HG02798 (cell line): ENCODE measurements at regions not wholly inside any gene's neighbourhood (a gene's known extent, or its start where the extent isn't known, plus 50 kb on each side); places are given as distances from the start of the nearest gene placed in this dataset.
A peak's percentile ranks its signal among the peaks of the same experiment; 100 is the strongest.

Experiments used
- ATAC-seq: cut with Tn5 transposase; IDR thresholded peaks from one replicate; pipeline ENCODE4 v1.9.1; 2021; ENCODE audit warnings: mild to moderate bottlenecking; ENCODE audit not compliant: unreplicated experiment, poor library complexity

DNA sequence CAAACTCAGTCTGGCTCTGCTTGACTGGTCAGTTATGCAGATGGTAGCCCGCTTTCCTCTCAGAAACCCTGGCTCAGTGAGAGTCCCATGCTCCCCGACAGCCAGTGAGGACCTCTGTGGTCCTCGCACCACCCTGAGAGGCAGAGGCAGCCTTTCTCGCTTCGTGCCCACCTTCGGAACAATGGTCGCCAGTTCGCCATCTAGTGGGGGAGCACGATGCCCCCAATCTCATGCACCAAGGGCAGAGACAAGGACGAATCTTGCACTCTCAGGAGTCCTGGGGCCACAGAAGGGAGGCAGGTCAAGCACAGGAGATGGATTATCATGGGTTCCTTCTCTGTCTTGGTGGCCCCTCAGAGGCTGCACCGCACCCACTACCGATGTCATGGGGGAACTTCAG is 75.2 kb downstream of the RHCG start:
- ATAC-seq = no peak

DNA sequence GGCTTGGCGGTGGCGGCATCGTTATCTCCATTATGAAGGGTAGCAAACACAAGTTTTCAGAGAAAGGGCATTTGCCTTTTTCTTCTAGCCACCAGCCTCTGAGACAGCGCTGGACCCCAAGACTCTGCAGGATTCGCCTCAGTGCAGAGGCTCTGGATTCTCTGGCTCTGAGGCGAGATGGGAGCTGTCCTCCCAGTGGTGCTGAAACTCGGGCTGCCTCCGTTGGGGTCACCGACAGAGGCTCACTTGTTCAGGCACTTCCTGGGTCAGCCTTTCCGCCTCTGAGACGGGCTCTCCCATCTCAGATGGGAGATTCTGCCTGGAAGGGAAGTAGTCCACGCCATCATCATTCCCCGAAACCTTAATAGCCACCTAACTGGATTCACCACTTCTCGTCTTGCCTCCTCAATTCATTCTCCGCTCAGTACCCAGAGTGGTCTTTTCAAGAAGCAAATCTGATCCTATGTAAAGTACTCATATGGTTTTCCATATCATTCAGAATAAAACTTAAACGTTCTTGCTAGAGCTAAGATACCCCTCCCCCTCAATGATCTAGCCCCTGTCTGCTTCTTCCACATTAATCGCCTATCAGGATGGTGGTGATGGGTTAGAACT is 76.9 kb downstream of the RHCG start:
- no peak for ATAC-seq

DNA sequence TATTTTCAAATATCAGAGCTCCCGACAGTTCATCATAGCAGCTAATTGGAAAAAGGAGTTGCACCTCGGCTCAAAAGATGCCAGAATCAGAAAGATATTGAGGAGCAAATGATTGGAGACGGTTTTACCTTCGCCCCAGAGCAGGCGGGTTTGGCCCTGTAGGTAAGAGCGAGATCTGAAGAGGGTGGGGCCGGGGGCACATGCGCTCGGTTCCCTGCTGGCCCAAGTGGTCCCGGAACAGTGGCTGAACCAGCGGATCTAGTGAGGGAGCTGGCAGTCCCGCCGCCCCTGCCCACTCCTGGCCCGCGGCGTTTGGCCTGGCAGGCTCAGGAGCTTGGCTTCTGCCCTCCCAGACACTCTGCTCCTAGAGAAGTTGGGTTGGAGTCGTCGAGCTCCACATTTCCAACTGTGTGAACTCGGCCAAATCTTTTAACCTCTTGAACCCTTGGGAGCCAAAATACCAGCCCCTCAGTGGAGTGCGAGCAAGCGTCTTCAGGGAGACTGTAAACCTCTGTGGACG is 79.1 kb downstream of the RHCG start:
- ATAC-seq = no peak

DNA sequence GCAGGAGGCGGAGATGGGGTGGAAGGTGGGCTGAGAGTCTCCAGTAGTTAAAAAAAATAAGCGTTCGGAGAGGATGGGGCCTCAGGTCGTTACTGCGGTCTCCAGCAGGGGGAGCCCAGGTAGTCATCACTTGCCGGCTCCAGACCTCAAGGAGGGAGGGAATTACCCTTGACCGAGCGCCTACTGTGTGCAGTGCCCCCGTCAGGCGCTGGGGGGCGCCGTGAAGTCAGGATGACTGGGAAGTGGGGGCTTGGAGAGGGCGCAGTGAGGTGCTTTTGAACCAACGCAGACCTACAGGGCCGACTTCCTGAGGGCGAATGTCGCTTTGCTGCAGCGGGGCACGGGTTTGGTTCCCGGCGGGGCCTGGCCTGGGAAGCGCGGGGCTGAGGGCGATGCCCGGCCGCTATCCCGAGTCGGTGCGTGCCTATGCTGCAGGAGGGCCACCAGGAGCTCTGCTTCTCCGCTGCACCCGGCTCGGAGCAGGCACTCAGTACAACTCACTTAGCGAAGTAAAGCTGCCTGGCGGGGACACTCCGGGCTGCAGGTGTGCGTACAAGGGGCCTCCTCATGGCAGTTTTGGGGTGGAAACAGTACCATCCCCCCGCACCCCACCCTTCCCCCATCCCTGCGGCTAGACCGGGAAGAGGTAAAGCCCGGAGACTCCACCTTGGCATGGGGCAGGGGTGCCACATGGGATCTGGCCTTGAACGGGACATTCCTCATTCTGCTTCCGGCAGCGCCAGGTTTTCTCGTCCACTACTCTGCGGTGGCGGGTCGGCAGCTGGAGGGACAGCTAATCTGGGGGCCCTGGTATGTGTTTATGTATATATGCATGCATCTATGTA is 79.8 kb downstream of the RHCG start:
- peak; percentile 78 for ATAC-seq

DNA sequence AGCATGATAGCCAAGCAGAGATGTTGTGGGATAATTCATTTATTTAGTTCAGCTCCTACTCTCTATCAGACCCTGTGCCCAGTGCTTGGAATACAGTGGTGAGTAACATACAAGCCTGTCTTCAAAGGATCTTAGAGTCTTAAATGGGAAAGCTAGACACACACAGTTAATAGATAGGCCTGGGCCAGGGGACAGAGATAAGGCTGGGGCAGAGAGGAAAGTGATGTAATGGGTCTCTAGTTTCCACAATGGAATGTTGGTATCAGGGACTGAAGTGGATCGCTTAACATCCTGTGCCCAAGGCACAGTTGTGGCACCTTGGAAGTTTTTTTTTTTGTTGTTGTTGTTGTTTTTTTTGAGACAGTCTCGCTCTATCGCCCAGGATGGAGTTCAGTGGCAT is 79.9 kb upstream of the POLG start:
- ATAC-seq = no peak

DNA sequence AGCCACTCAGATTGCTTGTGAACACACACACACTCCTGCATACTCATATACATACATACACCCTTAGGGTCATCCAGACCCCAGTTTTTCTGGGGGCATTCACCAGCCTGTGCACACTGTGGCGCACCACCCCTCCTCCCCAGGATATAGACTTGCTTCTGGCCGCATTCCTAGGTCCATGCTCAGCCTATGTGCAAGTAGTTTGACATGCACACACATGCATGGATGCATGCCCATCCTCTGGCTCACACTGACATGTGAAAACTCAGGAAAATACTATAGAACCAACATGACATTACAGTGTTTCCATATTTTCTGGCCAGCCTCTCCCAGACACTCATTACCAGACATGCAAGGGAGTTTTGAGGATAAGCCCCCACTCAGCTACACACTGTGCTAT is 79.3 kb upstream of the POLG start:
- no peak for ATAC-seq

DNA sequence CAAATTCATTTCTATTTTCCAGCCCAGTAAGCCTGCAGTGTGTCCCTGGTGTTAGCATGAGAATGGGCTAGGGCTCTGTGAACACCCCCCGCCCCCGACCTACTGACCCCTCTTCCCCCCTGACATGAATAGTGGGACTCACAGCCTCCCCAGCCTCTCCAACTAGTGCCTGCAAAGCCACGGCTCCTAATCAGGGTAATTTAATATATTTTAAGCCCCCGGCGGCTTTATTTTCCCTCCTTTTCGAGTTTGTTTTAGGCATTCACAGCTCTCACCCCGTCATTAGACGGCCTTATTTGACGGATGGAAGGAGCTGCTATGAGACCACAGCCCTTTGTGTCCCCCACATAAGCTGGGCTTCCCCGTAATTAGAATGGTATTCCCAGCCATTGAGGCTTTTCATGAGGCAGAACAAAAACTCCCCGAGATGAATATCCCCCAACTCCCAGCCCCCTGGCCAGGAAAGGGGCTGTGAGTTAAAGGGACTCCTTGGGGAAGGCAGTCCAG is 78.3 kb upstream of the POLG start:
- no peak for ATAC-seq

DNA sequence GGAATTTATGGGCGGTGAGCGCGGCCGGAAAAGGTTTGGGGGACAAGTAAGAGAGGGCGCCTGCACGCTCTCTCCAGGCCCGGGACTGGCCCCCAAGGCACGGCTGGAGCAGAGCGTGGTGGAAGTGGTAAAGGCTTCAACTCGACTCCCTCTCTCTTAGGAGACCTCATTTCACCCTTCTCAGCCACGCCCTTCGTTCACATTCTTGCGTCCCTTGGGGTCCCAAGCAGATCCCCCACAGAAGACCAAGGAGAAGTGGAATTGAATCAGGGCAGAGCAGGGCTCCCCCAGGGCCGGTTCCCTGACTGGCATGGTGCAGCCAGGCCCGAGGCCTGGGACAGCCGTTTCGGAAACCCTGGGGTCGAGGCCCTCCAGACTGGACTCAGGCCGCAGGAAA is 75.4 kb upstream of the POLG start:
- ATAC-seq = no peak

DNA sequence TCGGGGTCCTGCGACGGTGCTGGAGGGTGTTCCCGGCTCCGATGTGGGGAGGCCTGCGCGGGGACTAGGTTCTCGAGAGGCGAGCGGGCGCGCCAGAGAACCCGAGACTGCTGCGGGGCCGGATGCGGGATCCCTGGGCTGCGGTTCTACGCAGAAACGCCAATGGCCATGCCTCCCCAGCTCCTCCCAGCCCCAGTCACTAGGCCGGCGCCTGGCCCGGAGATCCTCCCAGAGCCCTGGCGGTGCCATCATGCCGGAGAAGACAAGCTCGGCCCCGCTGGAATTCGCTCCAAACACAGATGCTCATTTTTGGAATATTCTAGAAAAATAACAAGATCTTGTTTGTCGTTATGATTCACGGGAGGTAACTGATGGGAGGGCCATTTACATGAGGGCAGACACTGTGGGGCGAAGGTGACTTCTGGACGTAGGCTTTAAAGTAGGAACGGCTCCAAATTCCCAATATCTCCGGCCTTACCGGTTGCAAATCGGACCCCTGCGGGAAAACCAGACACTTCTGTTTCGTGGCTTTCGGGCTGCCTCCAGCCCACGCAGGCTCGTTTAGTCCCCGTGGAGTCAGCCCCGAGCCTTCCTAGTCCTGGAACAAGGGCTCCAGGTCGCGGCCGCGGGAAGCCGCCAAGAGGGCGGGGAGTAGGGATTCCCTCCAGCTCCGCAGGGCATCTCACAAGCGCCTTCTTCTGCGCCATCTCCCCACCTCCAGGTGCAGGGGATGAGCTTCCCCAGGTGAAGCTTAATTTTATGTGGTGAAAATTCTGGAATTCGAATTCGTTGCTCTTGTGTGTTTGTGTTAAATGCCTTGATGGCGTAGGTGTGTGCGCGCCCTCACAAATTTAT is 74.8 kb upstream of the POLG start:
- no peak for ATAC-seq

DNA sequence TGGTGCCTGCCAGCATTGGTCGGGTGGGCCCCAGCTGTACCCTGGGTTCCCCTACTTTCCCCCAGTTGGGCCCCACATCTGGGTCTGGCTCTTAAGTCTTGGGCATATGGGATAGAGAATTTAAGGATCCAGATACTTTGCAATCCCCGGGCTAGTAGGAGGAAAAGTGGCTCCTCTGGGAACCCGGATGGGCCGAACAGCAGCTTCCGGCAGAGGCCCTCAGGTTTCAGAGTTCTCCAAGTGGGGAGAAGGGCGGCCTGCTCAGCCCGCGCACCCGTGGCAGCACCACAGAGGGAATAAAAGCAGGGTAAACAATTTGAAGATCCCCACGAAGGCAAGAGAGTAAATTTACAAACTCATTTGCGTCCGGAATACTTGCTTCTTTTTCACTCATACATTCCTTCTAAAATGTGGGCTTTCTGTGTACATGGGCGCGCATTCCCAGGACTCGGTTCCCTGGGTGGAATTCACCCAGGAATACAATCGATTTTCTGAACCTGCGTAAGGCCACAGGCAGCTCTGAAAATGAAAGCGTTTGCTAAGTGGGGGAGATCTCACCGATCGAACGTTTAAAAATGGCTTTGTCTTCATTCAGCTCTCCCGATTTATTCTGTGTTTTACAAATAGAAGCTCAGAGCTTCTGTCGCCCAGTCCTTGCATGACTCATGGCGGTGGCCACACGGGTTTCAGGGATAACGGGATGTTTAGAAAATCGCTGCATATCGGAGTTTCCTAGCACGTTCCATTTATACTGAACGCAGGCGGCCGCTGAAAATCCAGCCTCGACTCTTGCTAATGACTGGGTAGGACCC is 74.0 kb upstream of the POLG start:
- no peak for ATAC-seq

DNA sequence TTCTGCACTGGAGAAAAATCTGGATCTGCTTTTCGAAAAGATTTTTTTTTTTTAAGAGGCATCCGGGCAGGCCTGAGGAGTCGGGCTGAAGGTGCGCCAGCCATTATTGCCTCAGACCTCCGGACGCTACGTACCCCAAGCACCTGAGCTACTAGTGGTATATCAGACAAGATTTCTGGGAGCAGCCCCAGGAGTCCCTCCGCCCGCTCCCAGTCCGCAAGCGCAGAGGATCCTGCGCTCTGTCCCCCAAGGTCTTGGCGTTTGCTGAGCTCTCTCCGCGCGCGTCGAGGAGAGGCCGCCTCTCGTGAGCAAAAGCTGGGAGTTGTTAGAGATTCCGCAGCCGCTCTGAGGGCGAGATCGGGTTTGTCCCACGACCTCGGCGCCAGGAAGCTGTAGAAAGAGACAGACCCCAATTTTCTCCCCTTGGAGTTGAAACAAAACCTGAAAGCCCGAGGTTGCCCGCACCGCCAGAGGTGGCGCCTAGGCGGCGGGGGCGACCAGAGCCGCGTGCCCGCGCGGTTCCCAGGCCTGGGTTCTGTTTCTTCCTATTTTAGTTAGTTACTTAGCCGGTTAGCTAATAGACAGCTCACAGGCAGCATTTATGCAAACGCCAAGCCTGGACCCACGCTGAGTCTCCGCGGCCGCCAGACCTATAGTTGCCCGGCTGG is 72.5 kb upstream of the POLG start:
- no peak for ATAC-seq

DNA sequence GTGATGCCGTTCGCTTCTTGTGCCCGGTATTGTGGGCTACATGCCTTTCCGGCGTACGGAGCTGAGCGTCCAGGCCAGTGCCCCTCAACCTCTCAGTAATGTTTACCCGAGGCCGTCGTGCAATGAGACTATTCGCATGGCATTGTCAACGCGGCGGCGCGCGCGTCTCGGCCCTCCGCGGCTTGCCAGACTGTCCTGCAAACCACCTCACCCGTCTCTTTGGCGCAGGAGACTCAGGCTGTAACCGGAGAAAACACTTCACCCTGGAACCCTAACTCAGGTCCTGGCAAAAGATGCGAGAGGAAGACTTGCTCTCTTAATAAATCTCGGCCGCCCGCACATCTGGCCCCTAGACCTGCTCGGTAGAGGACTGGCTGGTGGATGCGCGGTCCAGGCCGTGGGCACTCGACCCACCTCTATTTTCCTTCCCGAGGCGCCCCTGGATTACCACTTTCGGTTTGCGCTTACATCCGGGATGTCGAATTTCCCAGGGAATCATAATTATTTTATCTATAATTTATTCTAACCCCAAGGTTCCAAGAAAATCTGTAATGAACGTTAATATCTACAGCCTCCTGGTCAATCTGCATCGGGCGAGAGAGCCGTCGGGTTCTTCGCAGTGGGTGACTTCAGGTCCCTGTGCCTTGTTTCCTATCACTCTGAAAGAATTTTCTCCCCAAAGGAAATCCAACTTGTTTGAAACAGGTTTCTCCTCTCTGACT is 71.8 kb upstream of the POLG start:
- ATAC-seq = no peak

DNA sequence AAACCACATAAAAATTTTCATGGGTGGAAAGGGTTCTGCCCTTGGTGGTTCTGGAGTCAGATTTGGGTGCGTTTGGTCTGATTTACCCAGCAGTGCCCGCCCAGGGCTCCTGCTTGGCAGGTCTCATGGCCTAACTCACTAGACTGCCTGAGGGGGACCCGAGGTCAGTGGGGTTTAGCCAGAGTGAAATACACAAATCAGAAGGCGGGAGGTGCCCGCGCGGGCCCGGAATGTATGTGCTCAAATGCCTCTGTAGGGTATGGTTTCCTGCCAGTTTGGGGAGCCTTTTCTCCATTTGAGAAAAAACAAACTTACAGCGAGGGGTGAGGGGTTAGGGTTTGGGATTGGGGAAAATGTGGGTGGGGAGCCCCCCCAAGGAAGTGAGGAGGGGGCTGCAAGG is 70.9 kb upstream of the POLG start:
- ATAC-seq = no peak

DNA sequence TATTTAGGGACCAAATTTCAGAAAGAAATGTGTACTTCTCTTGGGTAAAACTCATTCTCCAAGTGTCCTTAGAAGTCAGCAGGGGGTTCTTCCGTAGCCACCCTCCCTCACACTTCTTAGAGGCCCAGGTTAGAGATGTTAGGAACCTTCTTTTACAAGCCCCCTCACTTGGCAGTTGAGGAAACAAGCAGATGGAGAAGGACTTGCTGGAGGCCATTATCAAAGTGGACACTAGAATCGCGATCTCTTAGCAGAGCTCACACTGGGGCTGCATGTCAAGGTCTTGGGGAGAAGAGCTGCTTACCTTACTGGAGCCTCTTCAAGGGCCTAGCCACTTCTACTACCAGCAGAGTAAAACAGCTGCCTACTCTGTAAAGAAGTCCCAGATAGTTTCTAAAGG is 69.4 kb upstream of the POLG start:
- ATAC-seq = no peak

DNA sequence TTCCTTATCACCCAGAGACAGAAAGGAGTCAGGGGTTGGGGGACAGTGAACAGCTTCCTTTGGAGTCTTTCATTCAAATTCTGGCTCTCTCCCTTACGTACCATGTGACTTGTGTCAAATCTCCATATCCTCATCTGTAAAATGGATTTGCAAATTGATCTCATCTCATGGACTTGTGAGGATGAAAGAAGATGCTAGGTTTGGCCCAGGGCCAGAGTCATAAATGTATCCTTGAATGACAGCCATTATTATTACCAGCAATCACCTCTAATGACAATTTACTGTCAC is 67.8 kb upstream of the POLG start:
- ATAC-seq = no peak

DNA sequence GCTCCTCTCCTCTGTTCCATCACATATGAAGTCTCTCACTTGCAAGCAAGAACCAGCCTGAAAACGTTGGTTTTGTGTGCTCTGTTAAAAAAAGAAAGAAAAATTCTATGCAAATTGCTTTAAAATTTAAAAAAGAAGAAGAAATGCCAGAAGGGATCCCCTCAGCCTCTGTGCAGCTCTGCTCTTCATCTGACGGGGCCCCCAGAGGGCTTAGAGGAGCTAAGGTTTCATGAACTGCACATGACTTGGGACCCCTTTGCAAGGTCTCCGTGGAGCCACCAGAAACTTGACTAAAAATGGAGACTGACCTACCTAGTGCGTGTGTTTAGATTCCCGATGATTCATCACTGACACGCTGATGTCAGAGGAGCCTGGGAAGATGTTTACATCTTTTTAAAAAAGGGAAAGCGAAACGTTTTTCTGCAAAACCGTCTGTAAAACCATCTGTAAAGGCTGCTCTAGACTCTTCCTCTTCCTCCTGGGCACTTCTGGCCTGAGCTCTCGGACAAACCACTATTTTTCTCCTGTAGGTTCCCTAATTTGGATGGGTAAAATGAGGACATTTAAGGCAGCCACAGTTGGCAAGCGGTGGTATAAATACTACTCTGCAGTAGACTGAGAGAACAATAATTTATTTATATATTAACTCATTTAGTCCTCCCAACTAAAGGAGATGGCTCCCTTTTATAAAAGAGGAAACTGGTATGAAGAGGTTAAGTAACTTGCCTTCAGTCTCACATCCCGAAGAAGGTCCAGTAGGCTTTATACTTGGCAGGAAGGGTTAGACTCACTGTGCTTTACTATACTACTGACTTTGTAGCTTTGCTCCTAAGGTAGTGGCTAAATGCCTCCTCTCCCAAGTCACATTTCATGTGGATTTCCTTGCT is 67.2 kb upstream of the POLG start:
- no peak for ATAC-seq

DNA sequence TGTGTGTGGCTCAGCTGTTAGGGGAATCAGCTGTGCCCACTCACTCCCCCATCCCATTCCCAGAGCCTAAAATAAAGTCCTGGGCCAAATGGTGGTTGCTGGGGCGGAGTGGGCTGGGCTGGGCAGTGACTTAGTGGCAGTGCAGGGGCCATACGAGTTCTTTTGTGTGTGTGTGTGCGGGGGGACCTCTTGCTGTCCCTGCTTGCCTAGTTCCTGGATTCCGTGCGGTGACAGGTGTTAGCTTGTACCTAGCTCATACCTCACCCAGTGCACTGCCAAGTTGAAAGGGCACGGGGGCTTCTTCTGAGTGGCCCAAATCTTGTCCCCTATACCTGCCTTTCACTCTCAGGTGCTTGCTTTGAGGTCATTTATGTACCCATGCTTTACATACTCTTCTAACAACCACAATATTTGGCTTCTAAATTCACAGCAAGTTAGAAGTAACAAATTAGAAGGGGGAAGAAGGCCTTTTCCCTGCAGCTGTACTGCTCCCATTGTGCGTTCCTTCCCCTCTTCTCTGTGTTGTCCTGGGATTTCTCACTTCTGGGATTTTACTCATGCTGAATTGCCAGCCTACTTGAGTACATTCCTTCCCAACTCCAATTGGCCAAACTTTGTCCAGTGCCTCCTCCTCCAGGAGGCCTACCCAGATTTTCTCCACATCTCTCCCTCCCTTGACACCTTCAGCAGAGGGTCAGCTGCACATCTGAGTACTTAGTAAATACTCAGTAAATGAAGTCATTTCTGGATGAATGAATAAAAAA is 66.3 kb upstream of the POLG start:
- no peak for ATAC-seq
